ENCODE measurements at regions not wholly inside any gene's neighbourhood (a gene's known extent, or its start where the extent isn't known, plus 50 kb on each side); places are given as distances from the start of the nearest gene placed in this dataset.

- DNase-seq, result peak; percentile 16
Observed at GRCh38 chr4:31995943-31996901, 1276.1 kb downstream of the PCDH7 start.

- no peak for DNase-seq
Observed at GRCh38 chr4:31998807-31999206, 1278.6 kb downstream of the PCDH7 start.

GRCh38 chr4:31999848-32000247 lies 1279.7 kb downstream of the PCDH7 start:
- no peak for DNase-seq

- no peak for DNase-seq
Observed at GRCh38 chr4:32000846-32001488, 1280.8 kb downstream of the PCDH7 start.

- DNase-seq, result no peak
Observed at GRCh38 chr4:32002037-32002747, 1282.0 kb downstream of the PCDH7 start.

GRCh38 chr4:32003548-32003947 lies 1283.4 kb downstream of the PCDH7 start:
- DNase-seq, result no peak

- DNase-seq, result no peak
Observed at GRCh38 chr4:32010221-32010620, 1290.1 kb downstream of the PCDH7 start.

GRCh38 chr4:32022071-32022470 lies 1301.9 kb downstream of the PCDH7 start:
- DNase-seq, result no peak

- DNase-seq, result no peak
Observed at GRCh38 chr4:32025851-32026459, 1305.8 kb downstream of the PCDH7 start.

- no peak for DNase-seq
Observed at GRCh38 chr4:32030406-32030805, 1310.2 kb downstream of the PCDH7 start.

GRCh38 chr4:32031026-32031425 lies 1310.9 kb downstream of the PCDH7 start:
- DNase-seq, result no peak

GRCh38 chr4:32032136-32032672 lies 1312.0 kb downstream of the PCDH7 start:
- no peak for DNase-seq

GRCh38 chr4:32037399-32037798 lies 1317.2 kb downstream of the PCDH7 start:
- no peak for DNase-seq

GRCh38 chr4:32042486-32043247 lies 1322.5 kb downstream of the PCDH7 start:
- no peak for DNase-seq

- no peak for DNase-seq
Observed at GRCh38 chr4:32043248-32043633, 1323.1 kb downstream of the PCDH7 start.

GRCh38 chr4:32061916-32062315 lies 1341.7 kb downstream of the PCDH7 start:
- DNase-seq, result no peak

- no peak for DNase-seq
Observed at GRCh38 chr4:32073542-32073941, 1353.4 kb downstream of the PCDH7 start.

GRCh38 chr4:32087211-32087610 lies 1367.0 kb downstream of the PCDH7 start:
- no peak for DNase-seq

GRCh38 chr4:32094987-32095386 lies 1374.8 kb downstream of the PCDH7 start:
- DNase-seq, result no peak

- no peak for DNase-seq
Observed at GRCh38 chr4:32102896-32103295, 1382.7 kb downstream of the PCDH7 start.

- no peak for DNase-seq
Observed at GRCh38 chr4:32106767-32107166, 1386.6 kb downstream of the PCDH7 start.

- no peak for DNase-seq
Observed at GRCh38 chr4:32112891-32113290, 1392.7 kb downstream of the PCDH7 start.

Measured in NCI-H446 treated with DMSO at 0.1 percent for 48 hours (cell line).